ENCODE measurements at regions not wholly inside any gene's neighbourhood (a gene's known extent, or its start where the extent isn't known, plus 50 kb on each side); places are given as distances from the start of the nearest gene placed in this dataset.

GRCh38 chr12:124472690-124473279, 94.6 kb downstream of the NCOR2 start:
- 89 to 95% methylated on average over 14 of the region's 14 CpGs for WGBS, 2 donors
- intact Hi-C loops (cut with DNase I): no loop called here
- no peak overlapping the region for H3K4me3 ChIP-seq
- H3K36me3 ChIP-seq (replicated peaks in 1 of 2; ENCODE audit: insufficient read depth in 1 of 2, low read depth in 2 of 2): peaks cover 0 to 18% of the 10 kb centered on the region in 2 donors
- TF ChIP-seq POLR2A (IDR thresholded peaks at IDR 0.05): no peak
- no peak for TF ChIP-seq CTCF (IDR thresholded peaks at IDR 0.05)
- no peaks in the 10 kb centered on the region for H3K4me1 ChIP-seq
- H3K9me3 ChIP-seq: peaks cover 0 to 10% (median 0%) of the 10 kb centered on the region in 3 donors
- no peaks in the 10 kb centered on the region for H3K27me3 ChIP-seq
- H3K27ac ChIP-seq: no peak overlapping the region
- DNase-seq (no peak), ATAC-seq (no peak)

- WGBS, 2 donors: 79 to 85% methylated on average over 2 of the region's 2 CpGs
- H3K4me1 ChIP-seq: no peaks in the 10 kb centered on the region
Observed at GRCh38 chr12:124471828-124472227, 95.6 kb downstream of the NCOR2 start.

GRCh38 chr12:124470806-124471205, 96.6 kb downstream of the NCOR2 start:
- Histone ChIP-seq H3K27me3 (no peaks in the 10 kb centered on the region), H3K9me3 (peaks cover 0 to 10% (median 0%) of the 10 kb centered on the region in 3 donors), H3K27ac (no peak overlapping the region), H3K4me3 (no peak overlapping the region), H3K4me1 (no peaks in the 10 kb centered on the region), H3K36me3 (replicated peaks in 1 of 2; ENCODE audit: insufficient read depth in 1 of 2, low read depth in 2 of 2) (peaks cover 0 to 14% of the 10 kb centered on the region in 2 donors)
- no peak for DNase-seq
- 95 to 99% methylated on average over 9 to 10 of the region's 10 CpGs for WGBS, 2 donors
- intact Hi-C loops (cut with DNase I): no loop called here
- no peak for ATAC-seq
- TF ChIP-seq POLR2A (IDR thresholded peaks at IDR 0.05) (no peak), CTCF (IDR thresholded peaks at IDR 0.05) (no peak)

More at GRCh38 chr12:124471828-124472227, 95.6 kb downstream of the NCOR2 start:
- no peak for DNase-seq
- Histone ChIP-seq H3K4me3 (no peak overlapping the region), H3K27me3 (no peaks in the 10 kb centered on the region), H3K36me3 (replicated peaks in 1 of 2; ENCODE audit: insufficient read depth in 1 of 2, low read depth in 2 of 2) (peaks cover 0 to 18% of the 10 kb centered on the region in 2 donors), H3K27ac (no peak overlapping the region), H3K9me3 (peaks cover 0 to 10% (median 0%) of the 10 kb centered on the region in 3 donors)
- no peak for TF ChIP-seq CTCF (IDR thresholded peaks at IDR 0.05)
- TF ChIP-seq POLR2A (IDR thresholded peaks at IDR 0.05): no peak
- intact Hi-C loops (cut with DNase I): no loop called here
- no peak for ATAC-seq

- ATAC-seq (no peak), DNase-seq (no peak)
- 97 to 98% methylated on average over 4 to 5 of the region's 5 CpGs for WGBS, 2 donors
- peaks cover 0 to 10% (median 0%) of the 10 kb centered on the region in 3 donors for H3K9me3 ChIP-seq
- peaks cover 0 to 14% of the 10 kb centered on the region in 2 donors for H3K36me3 ChIP-seq (replicated peaks in 1 of 2; ENCODE audit: insufficient read depth in 1 of 2, low read depth in 2 of 2)
- no peaks in the 10 kb centered on the region for H3K4me1 ChIP-seq
- TF ChIP-seq POLR2A (IDR thresholded peaks at IDR 0.05) (no peak), CTCF (IDR thresholded peaks at IDR 0.05) (no peak)
- no peak overlapping the region for H3K27ac ChIP-seq
- intact Hi-C loops (cut with DNase I): no loop called here
- H3K4me3 ChIP-seq: no peak overlapping the region
- H3K27me3 ChIP-seq: no peaks in the 10 kb centered on the region
Observed at GRCh38 chr12:124470139-124470538, 97.3 kb downstream of the NCOR2 start.
